ENCODE measurements at regions not wholly inside any gene's neighbourhood (a gene's known extent, or its start where the extent isn't known, plus 50 kb on each side); places are given as distances from the start of the nearest gene placed in this dataset.

GRCh38 chr18:48488388-48488850 is 50.4 kb upstream of the CTIF start:
- ATAC-seq = no peak

- no peak for ATAC-seq
Observed at GRCh38 chr18:48486754-48487153, 52.1 kb upstream of the CTIF start.

- ATAC-seq = no peak
Observed at GRCh38 chr18:48485828-48486405, 52.9 kb upstream of the CTIF start.

GRCh38 chr18:48481092-48481491 is 57.7 kb upstream of the CTIF start:
- ATAC-seq = no peak

GRCh38 chr18:48479531-48479930 is 59.3 kb upstream of the CTIF start:
- no peak for ATAC-seq

- no peak for ATAC-seq
Observed at GRCh38 chr18:48477348-48477747, 61.5 kb upstream of the CTIF start.

- ATAC-seq = no peak
Observed at GRCh38 chr18:48476550-48476917, 62.3 kb upstream of the CTIF start.

GRCh38 chr18:48475635-48476549 is 62.9 kb upstream of the CTIF start:
- peak; percentile 24 to 25 for ATAC-seq

- no peak for ATAC-seq
Observed at GRCh38 chr18:48473816-48474215, 64.6 kb upstream of the ZBTB7C start.

- ATAC-seq = no peak
Observed at GRCh38 chr18:48472610-48473009, 63.4 kb upstream of the ZBTB7C start.

GRCh38 chr18:48470484-48471180 is 61.4 kb upstream of the ZBTB7C start:
- no peak for ATAC-seq

GRCh38 chr18:48468151-48468550 is 59.0 kb upstream of the ZBTB7C start:
- ATAC-seq = no peak

GRCh38 chr18:48467231-48467630 is 58.0 kb upstream of the ZBTB7C start:
- ATAC-seq = no peak

GRCh38 chr18:48462510-48462909 is 53.3 kb upstream of the ZBTB7C start:
- ATAC-seq = no peak

- ATAC-seq = no peak
Observed at GRCh38 chr18:48460929-48461583, 51.9 kb upstream of the ZBTB7C start.

- no peak for ATAC-seq
Observed at GRCh38 chr18:48459465-48459864, 50.3 kb upstream of the ZBTB7C start.

- ATAC-seq = no peak
Observed at GRCh38 chr18:48459016-48459415, 49.8 kb upstream of the ZBTB7C start.
